ENCODE measurements at regions not wholly inside any gene's neighbourhood (a gene's known extent, or its start where the extent isn't known, plus 50 kb on each side); places are given as distances from the start of the nearest gene placed in this dataset.

DNA sequence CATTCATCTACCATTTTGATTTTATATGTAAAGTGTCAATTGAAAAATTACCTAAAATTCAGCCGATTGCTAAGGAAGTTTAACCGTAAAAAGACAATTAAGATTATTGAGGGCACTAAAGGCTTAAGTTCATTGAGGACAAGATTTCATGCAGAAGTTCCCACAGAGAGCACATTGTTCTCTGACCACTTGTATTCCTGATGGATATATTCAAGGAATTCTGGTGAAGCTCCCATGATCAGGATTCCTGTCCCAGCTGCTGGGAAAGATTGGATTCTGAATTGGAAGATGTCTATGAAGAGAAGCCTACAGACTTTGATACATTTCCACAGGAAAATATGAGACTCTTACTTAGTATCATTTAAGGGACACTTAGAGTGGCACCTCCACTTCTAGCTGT, 209.2 kb upstream of the KCTD3 start:
- TF ChIP-seq, protein P1, sequence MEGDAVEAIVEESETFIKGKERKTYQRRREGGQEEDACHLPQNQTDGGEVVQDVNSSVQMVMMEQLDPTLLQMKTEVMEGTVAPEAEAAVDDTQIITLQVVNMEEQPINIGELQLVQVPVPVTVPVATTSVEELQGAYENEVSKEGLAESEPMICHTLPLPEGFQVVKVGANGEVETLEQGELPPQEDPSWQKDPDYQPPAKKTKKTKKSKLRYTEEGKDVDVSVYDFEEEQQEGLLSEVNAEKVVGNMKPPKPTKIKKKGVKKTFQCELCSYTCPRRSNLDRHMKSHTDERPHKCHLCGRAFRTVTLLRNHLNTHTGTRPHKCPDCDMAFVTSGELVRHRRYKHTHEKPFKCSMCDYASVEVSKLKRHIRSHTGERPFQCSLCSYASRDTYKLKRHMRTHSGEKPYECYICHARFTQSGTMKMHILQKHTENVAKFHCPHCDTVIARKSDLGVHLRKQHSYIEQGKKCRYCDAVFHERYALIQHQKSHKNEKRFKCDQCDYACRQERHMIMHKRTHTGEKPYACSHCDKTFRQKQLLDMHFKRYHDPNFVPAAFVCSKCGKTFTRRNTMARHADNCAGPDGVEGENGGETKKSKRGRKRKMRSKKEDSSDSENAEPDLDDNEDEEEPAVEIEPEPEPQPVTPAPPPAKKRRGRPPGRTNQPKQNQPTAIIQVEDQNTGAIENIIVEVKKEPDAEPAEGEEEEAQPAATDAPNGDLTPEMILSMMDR (IDR thresholded peaks at IDR 0.05): no peak
- no peak for TF ChIP-seq POLR2A (IDR thresholded peaks at IDR 0.05)

Measured in adrenal gland (tissue), 5 donors.